H9 (cell line): ENCODE measurements at regions not wholly inside any gene's neighbourhood (a gene's known extent, or its start where the extent isn't known, plus 50 kb on each side); places are given as distances from the start of the nearest gene placed in this dataset.

ENCODE experiments used
- DNase-seq: peaks from one replicate; pipeline ENCODE4 v3.0.0-alpha.2; 2017
- H2AFZ ChIP-seq: one replicate; pipeline ENCODE4 v1.6.1; 2013; ENCODE audit warnings: mild to moderate bottlenecking, low read length, control low read depth, moderate library complexity
- H2AK5ac ChIP-seq: 2 replicates; pipeline ENCODE4 v1.6.1; 2013; ENCODE audit warnings: low read length, control low read depth, mixed read lengths; ENCODE audit not compliant: insufficient read length
- H2BK120ac ChIP-seq: one replicate; pipeline ENCODE4 v1.6.1; 2013; ENCODE audit warnings: low read depth, mild to moderate bottlenecking, low read length, control low read depth, inconsistent platforms; ENCODE audit not compliant: poor library complexity, severe bottlenecking
- H2BK12ac ChIP-seq: 2 replicates; pipeline ENCODE4 v1.6.1; 2013; ENCODE audit warnings: low read length, control low read depth, mixed read lengths, low read depth; ENCODE audit not compliant: insufficient read length
- H2BK15ac ChIP-seq: 2 replicates; pipeline ENCODE4 v1.6.1; 2013; ENCODE audit warnings: low read depth, low read length, control low read depth
- H2BK20ac ChIP-seq: one replicate; pipeline ENCODE4 v1.6.1; 2013; ENCODE audit warnings: low read depth, mild to moderate bottlenecking, low read length, control low read depth, inconsistent platforms; ENCODE audit not compliant: poor library complexity, severe bottlenecking
- H2BK5ac ChIP-seq: 2 replicates; pipeline ENCODE4 v1.6.1; 2013; ENCODE audit warnings: low read length, control low read depth, mixed read lengths; ENCODE audit not compliant: insufficient read length
- H3K14ac ChIP-seq: 2 replicates; pipeline ENCODE4 v1.6.1; 2013; ENCODE audit warnings: low read length, control low read depth; ENCODE audit not compliant: insufficient read depth
- H3K18ac ChIP-seq: 2 replicates; pipeline ENCODE4 v1.6.1; 2013; ENCODE audit warnings: low read depth, mild to moderate bottlenecking, mixed read lengths, low read length, control low read depth; ENCODE audit not compliant: insufficient read length
- H3K23ac ChIP-seq: 2 replicates; pipeline ENCODE4 v1.6.1; 2013; ENCODE audit warnings: low read length, control low read depth, mixed read lengths, low read depth; ENCODE audit not compliant: insufficient read length
- H3K23me2 ChIP-seq: 2 replicates; pipeline ENCODE4 v1.6.1; 2013; ENCODE audit warnings: low read depth, mild to moderate bottlenecking, mixed read lengths, low read length, control low read depth; ENCODE audit not compliant: insufficient read length, poor library complexity, severe bottlenecking
- H3K27ac ChIP-seq: 2 replicates; pipeline ENCODE4 v1.5.1; 2013; ENCODE audit warnings: low read length, control low read depth, mixed read lengths, low read depth; ENCODE audit not compliant: insufficient read length
- H3K27me3 ChIP-seq: 2 replicates; pipeline ENCODE4 v1.6.1; 2013; ENCODE audit warnings: low read length, control low read depth, inconsistent platforms; ENCODE audit not compliant: insufficient read depth
- H3K4ac ChIP-seq: 2 replicates; pipeline ENCODE4 v1.6.1; 2013; ENCODE audit warnings: low read depth, mild to moderate bottlenecking, control low read depth, inconsistent platforms, low read length, moderate library complexity
- H3K4me1 ChIP-seq: 2 replicates; pipeline ENCODE4 v1.6.1; 2013; ENCODE audit warnings: low read length, control low read depth, inconsistent platforms; ENCODE audit not compliant: insufficient read depth
- H3K4me2 ChIP-seq: 2 replicates; pipeline ENCODE4 v1.6.1; 2013; ENCODE audit warnings: low read length, control low read depth, mixed read lengths; ENCODE audit not compliant: insufficient read length, insufficient read depth
- H3K56ac ChIP-seq: 2 replicates; pipeline ENCODE4 v1.6.1; 2013; ENCODE audit warnings: low read depth, mild to moderate bottlenecking, mixed read lengths, low read length, control low read depth; ENCODE audit not compliant: insufficient read length
- H3K79me1 ChIP-seq: 2 replicates; pipeline ENCODE4 v1.6.1; 2013; ENCODE audit warnings: low read depth, mild to moderate bottlenecking, moderate library complexity, low read length, control low read depth, inconsistent platforms; ENCODE audit not compliant: insufficient read depth, poor library complexity, severe bottlenecking
- H3K79me2 ChIP-seq: 2 replicates; pipeline ENCODE4 v1.6.1; 2013; ENCODE audit warnings: low read length, control low read depth, inconsistent platforms; ENCODE audit not compliant: insufficient read depth
- H3K9ac ChIP-seq: 2 replicates; pipeline ENCODE4 v1.6.1; 2013; ENCODE audit warnings: low read length, control low read depth, mixed read lengths; ENCODE audit not compliant: insufficient read length; ENCODE audit errors: extremely low read depth
- H3K9me3 ChIP-seq: one replicate; pipeline ENCODE4 v1.6.1; 2013; ENCODE audit warnings: low read depth, low read length, inconsistent platforms; ENCODE audit not compliant: control insufficient read depth
- H3T11ph ChIP-seq: one replicate; pipeline ENCODE4 v1.6.1; 2013; ENCODE audit warnings: mild to moderate bottlenecking, low read length, control low read depth, inconsistent platforms
- H4K20me1 ChIP-seq: one replicate; pipeline ENCODE4 v1.6.1; 2013; ENCODE audit not compliant: control insufficient read depth, insufficient read length, insufficient read depth
- H4K5ac ChIP-seq: 2 replicates; pipeline ENCODE4 v1.6.1; 2013; ENCODE audit warnings: low read depth, mild to moderate bottlenecking, mixed read lengths, low read length, control low read depth; ENCODE audit not compliant: insufficient read length
- H4K8ac ChIP-seq: replicated peaks from 2 replicates; pipeline ENCODE4 v1.6.1; 2013; ENCODE audit warnings: low read length, control low read depth, mixed read lengths, low read depth; ENCODE audit not compliant: insufficient read length
- H4K91ac ChIP-seq: 2 replicates; pipeline ENCODE4 v1.6.1; 2013; ENCODE audit warnings: low read depth, mild to moderate bottlenecking, moderate library complexity, mixed read lengths, low read length, control low read depth; ENCODE audit not compliant: insufficient read length
- H3K27ac Mint-ChIP-seq, 3 experiments: 2 replicates in 2 of 3; 3 replicates in 1 of 3; pipeline ENCODE4 v1.8.0; 2020 to 2021; ENCODE audit warnings: mixed read lengths in 3 of 3, mild to moderate bottlenecking in 1 of 3, moderate library complexity in 1 of 3
- H3K27me3 Mint-ChIP-seq: 2 replicates; pipeline ENCODE4 v1.8.0; 2021; ENCODE audit warnings: low read depth, mild to moderate bottlenecking, moderate library complexity, mixed read lengths
- H3K36me3 Mint-ChIP-seq, 3 experiments: 2 replicates in 2 of 3; 3 replicates in 1 of 3; pipeline ENCODE4 v1.8.0; 2020 to 2021; ENCODE audit warnings: low read depth in 3 of 3, mixed read lengths in 3 of 3; ENCODE audit not compliant: insufficient read depth in 1 of 3
- H3K4me1 Mint-ChIP-seq, 2 experiments: 2 replicates each; pipeline ENCODE4 v1.8.0; 2020; ENCODE audit warnings: mixed read lengths in 2 of 2
- H3K4me3 Mint-ChIP-seq, 2 experiments: 2 replicates in 1 of 2; 3 replicates in 1 of 2; pipeline ENCODE4 v1.8.0; 2020 to 2021; ENCODE audit warnings: mild to moderate bottlenecking in 2 of 2, mixed read lengths in 2 of 2, moderate library complexity in 1 of 2
- H3K9me3 Mint-ChIP-seq, 2 experiments: 2 replicates in 1 of 2; 3 replicates in 1 of 2; pipeline ENCODE4 v1.8.0; 2020; ENCODE audit warnings: mild to moderate bottlenecking in 2 of 2, mixed read lengths in 2 of 2, moderate library complexity in 1 of 2
- CTCF ChIP-seq: fragments of 200-600 bp; sonication (generic); conservative IDR thresholded peaks from 3 replicates; pipeline ENCODE4 v1.8.0; 2021; ENCODE audit warnings: antibody characterized with exemption, mild to moderate bottlenecking
- WGBS: extraction: QIAGEN DNeasy Blood & Tissue Kit; methylation state at CpG from one replicate; pipeline ENCODE4 v1.1.7; 2013; ENCODE audit warnings: missing lambda C conversion rate, low lambda C conversion rate, mixed read lengths; ENCODE audit not compliant: insufficient read length; ENCODE audit errors: extremely low coverage; 5-methylcytosine and 5-hydroxymethylcytosine counted together

- no peaks in the 10 kb centered on the region for H4K20me1 ChIP-seq
- no peak overlapping the region for H2BK15ac ChIP-seq
- H3K27me3 ChIP-seq, result no peaks in the 10 kb centered on the region
- no peaks in the 10 kb centered on the region for H3K9me3 ChIP-seq
- H4K5ac ChIP-seq, result no peak overlapping the region
- no peak overlapping the region for H3K27ac ChIP-seq
- no peak overlapping the region for H3K4me2 ChIP-seq
- no peaks in the 10 kb centered on the region for H3K4me1 Mint-ChIP-seq
- no peak overlapping the region for H2BK12ac ChIP-seq
- no peak overlapping the region for H3K23ac ChIP-seq
- no peak for DNase-seq
- H2BK20ac ChIP-seq, result no peak overlapping the region
- no peaks in the 10 kb centered on the region for H3K23me2 ChIP-seq
- H3K4ac ChIP-seq, result no peak overlapping the region
- no peak overlapping the region for H3K18ac ChIP-seq
- no peak overlapping the region for H3K27ac Mint-ChIP-seq
- TF ChIP-seq CTCF, result no peak
- H3K36me3 Mint-ChIP-seq, result 0 out of 7 replicates have a peak, but pooled peaks cover 0 to 4% (median 0%) of the 10 kb centered on the region in 3 experiments
- no peaks in the 10 kb centered on the region for H3K27me3 Mint-ChIP-seq
- H2BK120ac ChIP-seq, result no peak overlapping the region
- no peak overlapping the region for H4K91ac ChIP-seq
- no peaks in the 10 kb centered on the region for H3K79me2 ChIP-seq
- H3K4me3 Mint-ChIP-seq, result no peak overlapping the region
- H3K9me3 Mint-ChIP-seq, result no peaks in the 10 kb centered on the region; a peak in 1 of 5 replicates
- H2AK5ac ChIP-seq, result no peak overlapping the region
- no peak overlapping the region for H2BK5ac ChIP-seq
- no peaks in the 10 kb centered on the region for H3K79me1 ChIP-seq
- no peak overlapping the region for H3K56ac ChIP-seq
- no peaks in the 10 kb centered on the region for H3K4me1 ChIP-seq
- no peak overlapping the region for H4K8ac ChIP-seq
- H3K9ac ChIP-seq, result no peak overlapping the region
- no peak overlapping the region for H3T11ph ChIP-seq
- no peak overlapping the region for H3K14ac ChIP-seq
- no CpG with 5 or more reads among the region's 11 CpGs for WGBS
- H2AFZ ChIP-seq, result no peak overlapping the region
These were observed 198.9 kb downstream of the CLIC5 start for GRCh38 chr6:45816674-45817297.
